H1 (cell line): ENCODE measurements at regions not wholly inside any gene's neighbourhood (a gene's known extent, or its start where the extent isn't known, plus 50 kb on each side); places are given as distances from the start of the nearest gene placed in this dataset.
"Not testable (repeated sequence)": the region's sequence is repeated elsewhere in the genome, so short reads cannot be mapped to it uniquely, and the experiment has no call there.

Experiments
- CTCF ChIA-PET: fragments of 300-600 bp; sonication (Branson Sonifier 250); formaldehyde crosslinking; loops from one replicate; lab custom pipeline; 2021; ENCODE audit not compliant: partially characterized antibody; lab: Charles Lee
- POLR2A ChIA-PET: fragments of 300-600 bp; sonication (Branson Sonifier 250); formaldehyde crosslinking; loops from one replicate; lab custom pipeline; 2021; ENCODE audit warnings: inconsistent platforms; ENCODE audit not compliant: partially characterized antibody; lab: Charles Lee
- DNase-seq, 2 experiments: peaks; one replicate each; pipeline versions ENCODE4 v3.0.0 to v3.0.0-alpha.2; 2010 to 2022; ENCODE audit warnings: low spot score in 2 of 2, low read depth in 1 of 2, mixed read lengths in 1 of 2
- FAIRE-seq: peaks from 2 replicates; lab custom pipeline; 2011; peaks lifted over from hg19 to GRCh38; lab: Jason Lieb, UNC
- H2AFZ ChIP-seq: 2 replicates; pipeline ENCODE4 v1.8.1; 2012; ENCODE audit warnings: low read length, inconsistent platforms
- H2AK5ac ChIP-seq: 2 replicates; pipeline ENCODE4 v1.6.1; 2013; ENCODE audit warnings: low read depth, low read length
- H2BK120ac ChIP-seq: replicated peaks from 2 replicates; pipeline ENCODE3; 2013; ENCODE audit warnings: low read depth, low read length, inconsistent platforms
- H2BK12ac ChIP-seq: 2 replicates; pipeline ENCODE4 v1.6.1; 2013; ENCODE audit warnings: low read depth, low read length
- H2BK15ac ChIP-seq: 2 replicates; pipeline ENCODE4 v1.6.1; 2013; ENCODE audit warnings: low read length
- H2BK20ac ChIP-seq: 2 replicates; pipeline ENCODE4 v1.6.1; 2013; ENCODE audit warnings: low read length
- H2BK5ac ChIP-seq: 2 replicates; pipeline ENCODE4 v1.6.1; 2013; ENCODE audit warnings: low read depth, low read length
- H3K14ac ChIP-seq: 2 replicates; pipeline ENCODE4 v1.6.1; 2013; ENCODE audit warnings: inconsistent platforms; ENCODE audit not compliant: insufficient read length
- H3K18ac ChIP-seq: 2 replicates; pipeline ENCODE4 v1.6.1; 2013; ENCODE audit warnings: low read length; ENCODE audit errors: extremely low read depth
- H3K23ac ChIP-seq: 2 replicates; pipeline ENCODE4 v1.6.1; 2013; ENCODE audit warnings: inconsistent platforms; ENCODE audit not compliant: insufficient read length
- H3K23me2 ChIP-seq: 2 replicates; pipeline ENCODE4 v1.6.1; 2013; ENCODE audit warnings: low read depth, low read length
- H3K27ac ChIP-seq: 2 replicates; pipeline ENCODE4 v1.6.1; 2011; ENCODE audit warnings: low read depth, low read length, inconsistent platforms
- H3K27me3 ChIP-seq, 4 experiments: replicated peaks in 1 of 4; 1 replicate in 1 of 4; 2 replicates in 3 of 4; pipeline versions ENCODE4 v1.6.1 to v1.8.1; 2011 to 2013; ENCODE audit warnings: low read length in 3 of 4, mild to moderate bottlenecking in 3 of 4, inconsistent platforms in 2 of 4, mixed read lengths in 2 of 4, moderate library complexity in 1 of 4; ENCODE audit not compliant: control insufficient read depth in 3 of 4, insufficient read depth in 3 of 4; ENCODE audit errors: extremely low read depth in 1 of 4
- H3K36me3 ChIP-seq, 4 experiments: 2 replicates each; pipeline versions ENCODE4 v1.6.1 to v1.8.1; 2011 to 2013; ENCODE audit warnings: mild to moderate bottlenecking in 4 of 4, low read length in 3 of 4, moderate library complexity in 2 of 4, control low read depth in 1 of 4, inconsistent platforms in 1 of 4; ENCODE audit not compliant: insufficient read depth in 4 of 4, control insufficient read depth in 2 of 4
- H3K4ac ChIP-seq: replicated peaks from 2 replicates; pipeline ENCODE3; 2013; ENCODE audit warnings: low read length, low read depth, mixed read lengths, inconsistent platforms; ENCODE audit not compliant: insufficient read length
- H3K4me1 ChIP-seq, 4 experiments: replicated peaks in 1 of 4; 1 replicate in 1 of 4; 2 replicates in 3 of 4; pipeline versions ENCODE4 v1.6.1 to v1.8.1; 2011 to 2013; ENCODE audit warnings: low read length in 3 of 4, inconsistent platforms in 2 of 4, mixed read lengths in 1 of 4; ENCODE audit not compliant: insufficient read depth in 4 of 4, control insufficient read depth in 3 of 4
- H3K4me2 ChIP-seq, 2 experiments: 2 replicates each; pipeline versions ENCODE4 v1.6.1 to v1.8.1; 2011 to 2013; ENCODE audit warnings: low read depth in 2 of 2, low read length in 2 of 2, control low read depth in 1 of 2, inconsistent platforms in 1 of 2, mild to moderate bottlenecking in 1 of 2; ENCODE audit not compliant: insufficient read depth in 1 of 2
- H3K4me3 ChIP-seq, 4 experiments: fragments of 200-600, 300-600 bp in 1 of 4; sonication (generic), shearing (Covaris generic), sonication (Bioruptor Twin) in 1 of 4; 2 replicates each; pipeline versions ENCODE4 v1.5.1 to v1.8.1; 2011 to 2016; ENCODE audit warnings: low read length in 4 of 4, low read depth in 3 of 4, control low read depth in 2 of 4, inconsistent platforms in 2 of 4, mild to moderate bottlenecking in 2 of 4, mixed read lengths in 1 of 4, moderate library complexity in 1 of 4; ENCODE audit not compliant: insufficient read depth in 2 of 4; ENCODE audit errors: extremely low read depth in 1 of 4
- H3K56ac ChIP-seq: replicated peaks from 2 replicates; pipeline ENCODE3; 2013; ENCODE audit warnings: low read depth, mild to moderate bottlenecking, mixed read lengths, low read length, inconsistent platforms; ENCODE audit not compliant: insufficient read length
- H3K79me1 ChIP-seq: 2 replicates; pipeline ENCODE4 v1.6.1; 2013; ENCODE audit warnings: low read depth, low read length, control low read depth
- H3K79me2 ChIP-seq, 2 experiments: 2 replicates each; pipeline versions ENCODE4 v1.6.1 to v1.8.1; 2012 to 2013; ENCODE audit warnings: low read length in 2 of 2, mild to moderate bottlenecking in 2 of 2, inconsistent platforms in 1 of 2; ENCODE audit not compliant: insufficient read depth in 2 of 2, control insufficient read depth in 1 of 2
- H3K9ac ChIP-seq, 4 experiments: replicated peaks in 1 of 4; 1 replicate in 1 of 4; 2 replicates in 3 of 4; pipeline versions ENCODE4 v1.6.1 to v1.8.1; 2011 to 2013; ENCODE audit warnings: low read depth in 3 of 4, low read length in 3 of 4, control low read depth in 2 of 4, mild to moderate bottlenecking in 2 of 4, moderate library complexity in 2 of 4, inconsistent platforms in 1 of 4; ENCODE audit errors: extremely low read depth in 1 of 4
- H3K9me3 ChIP-seq, 2 experiments: 2 replicates each; pipeline versions ENCODE4 v1.6.1 to v1.8.1; 2012 to 2013; ENCODE audit warnings: mild to moderate bottlenecking in 2 of 2, moderate library complexity in 2 of 2, control low read depth in 1 of 2, inconsistent platforms in 1 of 2, low read depth in 1 of 2, low read length in 1 of 2, mixed read lengths in 1 of 2; ENCODE audit not compliant: insufficient read depth in 2 of 2
- H4K20me1 ChIP-seq, 2 experiments: replicated peaks in 1 of 2; 2 replicates each; pipeline versions ENCODE3 to v1.8.1; 2011 to 2013; ENCODE audit warnings: inconsistent platforms in 2 of 2, low read length in 2 of 2, mild to moderate bottlenecking in 1 of 2; ENCODE audit not compliant: insufficient read depth in 2 of 2, control insufficient read depth in 1 of 2
- H4K5ac ChIP-seq: 2 replicates; pipeline ENCODE4 v1.6.1; 2013; ENCODE audit warnings: low read length, low read depth, mixed read lengths, inconsistent platforms; ENCODE audit not compliant: insufficient read length
- H4K8ac ChIP-seq: 2 replicates; pipeline ENCODE4 v1.8.0; 2013; ENCODE audit warnings: mild to moderate bottlenecking, moderate library complexity, low read length, inconsistent platforms; ENCODE audit not compliant: insufficient read depth; ENCODE audit errors: extremely low read depth
- H4K91ac ChIP-seq: replicated peaks from 2 replicates; pipeline ENCODE3; 2013; ENCODE audit warnings: low read length, mixed read lengths, inconsistent platforms; ENCODE audit not compliant: insufficient read length
- RAD21 ChIP-seq, 2 experiments: IDR thresholded peaks in 1 of 2; conservative IDR thresholded peaks in 1 of 2; 2 replicates each; pipeline ENCODE4 v1.6.1; 2011; ENCODE audit warnings: low read depth in 2 of 2, low read length in 2 of 2, improper control_type of control experiment in 1 of 2, inconsistent platforms in 1 of 2, mild to moderate bottlenecking in 1 of 2, moderate library complexity in 1 of 2
- WGBS, 2 experiments: shearing (Covaris generic) in 1 of 2; methylation state at CpG; one replicate each; pipeline versions ENCODE4 v1.1.6 to v1.1.7; 2013 to 2015; ENCODE audit warnings: low lambda C conversion rate in 2 of 2, mixed read lengths in 2 of 2, inconsistent platforms in 1 of 2, low coverage in 1 of 2, missing lambda C conversion rate in 1 of 2; ENCODE audit not compliant: insufficient replicate concordance in 2 of 2, insufficient coverage in 1 of 2, insufficient read length in 1 of 2; ENCODE audit errors: extremely low coverage in 1 of 2, missing lambda C conversion rate in 1 of 2; 5-methylcytosine and 5-hydroxymethylcytosine counted together
- TF ChIP-seq, protein P1 (sequence below), 3 experiments: IDR thresholded peaks; 1 replicate in 2 of 3; 2 replicates in 1 of 3; pipeline versions ENCODE4 v1.5.1 to v1.6.1; 2011; ENCODE audit warnings: low read length in 3 of 3, mild to moderate bottlenecking in 3 of 3, inconsistent platforms in 2 of 3, low read depth in 1 of 3, moderate library complexity in 1 of 3; ENCODE audit not compliant: insufficient read depth in 1 of 3; ENCODE audit errors: control extremely low read depth in 1 of 3

DNA sequence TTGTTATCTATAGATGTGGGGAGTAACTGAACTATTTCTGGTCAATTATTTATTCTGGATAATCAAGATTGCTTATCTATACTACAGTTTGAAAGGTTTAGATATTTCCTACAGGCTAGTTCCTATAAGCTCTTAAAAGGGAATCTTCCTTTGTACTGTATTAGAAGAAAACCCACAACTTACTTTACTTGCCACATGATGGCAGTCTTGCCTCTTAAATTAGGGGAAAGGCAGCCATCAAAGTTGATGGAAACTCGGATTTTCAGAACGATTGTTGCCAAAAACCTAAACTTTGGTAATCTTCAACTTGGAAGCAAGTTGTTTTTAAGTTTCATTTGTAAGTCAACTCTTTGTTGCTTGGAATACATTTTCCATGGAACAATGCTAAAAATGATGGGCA lies 77.2 kb upstream of the AGTPBP1 start:
- CTCF ChIA-PET = interaction anchor here (0.6 to 2.7 kb wide), 8 partner anchors 40 to 457 kb away, joined by 3 to 15 read pairs (median 4); no protein-coding TSS in a partner anchor

More for the DNA sequence above, 77.2 kb upstream of the AGTPBP1 start:
- H4K20me1 ChIP-seq, H3K4ac ChIP-seq, H3K36me3 ChIP-seq, H4K5ac ChIP-seq, H3K79me1 ChIP-seq, H2BK20ac ChIP-seq, H4K8ac ChIP-seq, H3K4me2 ChIP-seq, H3K27me3 ChIP-seq, H2BK5ac ChIP-seq, DNase-seq, H2AFZ ChIP-seq, H3K18ac ChIP-seq, H2AK5ac ChIP-seq, H3K4me1 ChIP-seq, H3K79me2 ChIP-seq, H2BK120ac ChIP-seq, POLR2A ChIA-PET, H3K9me3 ChIP-seq, H3K9ac ChIP-seq, H3K23ac ChIP-seq, H3K27ac ChIP-seq, H2BK12ac ChIP-seq, H3K14ac ChIP-seq, H4K91ac ChIP-seq, H3K23me2 ChIP-seq, H3K4me3 ChIP-seq, H2BK15ac ChIP-seq, H3K56ac ChIP-seq: not testable (repeated sequence)
- TF ChIP-seq, protein P1, sequence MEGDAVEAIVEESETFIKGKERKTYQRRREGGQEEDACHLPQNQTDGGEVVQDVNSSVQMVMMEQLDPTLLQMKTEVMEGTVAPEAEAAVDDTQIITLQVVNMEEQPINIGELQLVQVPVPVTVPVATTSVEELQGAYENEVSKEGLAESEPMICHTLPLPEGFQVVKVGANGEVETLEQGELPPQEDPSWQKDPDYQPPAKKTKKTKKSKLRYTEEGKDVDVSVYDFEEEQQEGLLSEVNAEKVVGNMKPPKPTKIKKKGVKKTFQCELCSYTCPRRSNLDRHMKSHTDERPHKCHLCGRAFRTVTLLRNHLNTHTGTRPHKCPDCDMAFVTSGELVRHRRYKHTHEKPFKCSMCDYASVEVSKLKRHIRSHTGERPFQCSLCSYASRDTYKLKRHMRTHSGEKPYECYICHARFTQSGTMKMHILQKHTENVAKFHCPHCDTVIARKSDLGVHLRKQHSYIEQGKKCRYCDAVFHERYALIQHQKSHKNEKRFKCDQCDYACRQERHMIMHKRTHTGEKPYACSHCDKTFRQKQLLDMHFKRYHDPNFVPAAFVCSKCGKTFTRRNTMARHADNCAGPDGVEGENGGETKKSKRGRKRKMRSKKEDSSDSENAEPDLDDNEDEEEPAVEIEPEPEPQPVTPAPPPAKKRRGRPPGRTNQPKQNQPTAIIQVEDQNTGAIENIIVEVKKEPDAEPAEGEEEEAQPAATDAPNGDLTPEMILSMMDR (IDR thresholded peaks at IDR 0.05; ENCODE audit: control extremely low read depth in 1 of 3, insufficient read depth in 1 of 3, low read depth in 1 of 3, low read length in 3 of 3) = peak in 2 of 3 experiments; percentile 14 to 20; a peak in 2 of 4 replicates
- peak; percentile 51 to 57 for TF ChIP-seq RAD21 (IDR thresholded peaks at IDR 0.05 in 1 of 2, conservative IDR thresholded peaks at IDR 0.05 in 1 of 2; ENCODE audit: low read depth in 2 of 2, low read length in 2 of 2)
- peak; percentile 98 for FAIRE-seq
- 47% methylated on average over 2 of the region's 2 CpGs; no CpG with 5 or more reads in 1 of the 2 experiments for WGBS, 2 experiments
